Activated CD4-positive, alpha-beta T cell treated with anti-CD3 and anti-CD28 coated beads, Interleukin-2, amount 10 ng/mL, durations not matched to agents 7 days and 5 days (primary cell): ENCODE measurements at regions not wholly inside any gene's neighbourhood (a gene's known extent, or its start where the extent isn't known, plus 50 kb on each side); places are given as distances from the start of the nearest gene placed in this dataset.

Experiments
- CTCF ChIA-PET: fragments of 350-600 bp; sonication (Branson Sonifier 250); formaldehyde crosslinking; loops from one replicate; lab custom pipeline; 2021; ENCODE audit warnings: antibody characterized with exemption; lab: Charles Lee
- POLR2A ChIA-PET: fragments of 350-600 bp; sonication (Branson Sonifier 250); formaldehyde crosslinking; loops from one replicate; lab custom pipeline; 2021; ENCODE audit warnings: antibody characterized with exemption; lab: Charles Lee
- DNase-seq: peaks from one replicate; pipeline ENCODE4 v3.0.0-alpha.2; 2020
- H3K27ac Mint-ChIP-seq: one replicate; pipeline ENCODE4 v1.8.0; 2021; ENCODE audit warnings: mild to moderate bottlenecking, moderate library complexity, mixed read lengths
- H3K27me3 Mint-ChIP-seq: one replicate; pipeline ENCODE4 v1.8.0; 2021; ENCODE audit warnings: mixed read lengths
- H3K36me3 Mint-ChIP-seq: one replicate; pipeline ENCODE4 v1.8.0; 2021; ENCODE audit warnings: low read depth, mixed read lengths
- H3K4me1 Mint-ChIP-seq: one replicate; pipeline ENCODE4 v1.8.0; 2021; ENCODE audit warnings: mixed read lengths
- H3K4me3 Mint-ChIP-seq: one replicate; pipeline ENCODE4 v1.8.0; 2021; ENCODE audit warnings: mild to moderate bottlenecking, moderate library complexity, mixed read lengths
- H3K9me3 Mint-ChIP-seq: one replicate; pipeline ENCODE4 v1.8.0; 2021; ENCODE audit warnings: mixed read lengths

GRCh38 chr2:15728245-15728938, 136.7 kb downstream of the DDX1 start:
- H3K27ac Mint-ChIP-seq = no peak overlapping the region
- no peaks in the 10 kb centered on the region for H3K27me3 Mint-ChIP-seq
- ChIA-PET POLR2A (no interaction called here), CTCF (no interaction called here)
- no peak overlapping the region for H3K4me3 Mint-ChIP-seq
- no peaks in the 10 kb centered on the region for H3K4me1 Mint-ChIP-seq
- DNase-seq = no peak
- no peaks in the 10 kb centered on the region for H3K36me3 Mint-ChIP-seq
- H3K9me3 Mint-ChIP-seq = no peaks in the 10 kb centered on the region

GRCh38 chr2:15729001-15729400, 137.3 kb downstream of the DDX1 start:
- Mint-ChIP-seq H3K27me3 (no peaks in the 10 kb centered on the region), H3K4me1 (no peaks in the 10 kb centered on the region), H3K9me3 (no peaks in the 10 kb centered on the region), H3K36me3 (no peaks in the 10 kb centered on the region), H3K4me3 (no peak overlapping the region), H3K27ac (no peak overlapping the region)
- DNase-seq = no peak
- POLR2A ChIA-PET = no interaction called here
- CTCF ChIA-PET = no interaction called here

GRCh38 chr2:15729709-15730544, 138.3 kb downstream of the DDX1 start:
- Mint-ChIP-seq H3K4me1 (no peaks in the 10 kb centered on the region), H3K36me3 (no peaks in the 10 kb centered on the region), H3K4me3 (no peak overlapping the region), H3K27ac (no peak overlapping the region), H3K9me3 (no peaks in the 10 kb centered on the region), H3K27me3 (no peaks in the 10 kb centered on the region)
- DNase-seq = no peak
- CTCF ChIA-PET = no interaction called here
- POLR2A ChIA-PET = no interaction called here

- no peaks in the 10 kb centered on the region for H3K4me1 Mint-ChIP-seq
Observed at GRCh38 chr2:15730545-15731212, 139.0 kb downstream of the DDX1 start.

GRCh38 chr2:15731213-15731888, 139.7 kb downstream of the DDX1 start:
- DNase-seq = no peak
- no peaks in the 10 kb centered on the region for H3K9me3 Mint-ChIP-seq
- no peak overlapping the region for H3K27ac Mint-ChIP-seq
- no peak overlapping the region for H3K4me3 Mint-ChIP-seq
- no peaks in the 10 kb centered on the region for H3K27me3 Mint-ChIP-seq
- ChIA-PET CTCF (no interaction called here), POLR2A (no interaction called here)
- no peaks in the 10 kb centered on the region for H3K4me1 Mint-ChIP-seq
- no peaks in the 10 kb centered on the region for H3K36me3 Mint-ChIP-seq

More at GRCh38 chr2:15730545-15731212, 139.0 kb downstream of the DDX1 start:
- CTCF ChIA-PET = no interaction called here
- DNase-seq = no peak
- H3K4me3 Mint-ChIP-seq = no peak overlapping the region
- no peaks in the 10 kb centered on the region for H3K36me3 Mint-ChIP-seq
- POLR2A ChIA-PET = no interaction called here
- H3K9me3 Mint-ChIP-seq = no peaks in the 10 kb centered on the region
- H3K27ac Mint-ChIP-seq = no peak overlapping the region
- H3K27me3 Mint-ChIP-seq = no peaks in the 10 kb centered on the region

- H3K4me1 Mint-ChIP-seq = no peaks in the 10 kb centered on the region
- CTCF ChIA-PET = no interaction called here
Observed at GRCh38 chr2:15731889-15732271, 140.2 kb downstream of the DDX1 start.

GRCh38 chr2:15732341-15733077, 140.8 kb downstream of the DDX1 start:
- no peak for DNase-seq
- no peaks in the 10 kb centered on the region for H3K36me3 Mint-ChIP-seq
- H3K27ac Mint-ChIP-seq = no peak overlapping the region
- H3K4me3 Mint-ChIP-seq = no peak overlapping the region
- ChIA-PET POLR2A (no interaction called here), CTCF (no interaction called here)
- H3K9me3 Mint-ChIP-seq = no peaks in the 10 kb centered on the region
- no peaks in the 10 kb centered on the region for H3K4me1 Mint-ChIP-seq
- no peaks in the 10 kb centered on the region for H3K27me3 Mint-ChIP-seq

More at GRCh38 chr2:15731889-15732271, 140.2 kb downstream of the DDX1 start:
- POLR2A ChIA-PET = no interaction called here
- Mint-ChIP-seq H3K4me3 (no peak overlapping the region), H3K27ac (no peak overlapping the region), H3K9me3 (no peaks in the 10 kb centered on the region), H3K27me3 (no peaks in the 10 kb centered on the region), H3K36me3 (no peaks in the 10 kb centered on the region)
- DNase-seq = no peak

- H3K4me1 Mint-ChIP-seq = no peaks in the 10 kb centered on the region
- POLR2A ChIA-PET = no interaction called here
Observed at GRCh38 chr2:15733867-15734673, 142.4 kb downstream of the DDX1 start.

GRCh38 chr2:15734674-15735483, 143.2 kb downstream of the DDX1 start:
- Mint-ChIP-seq H3K27me3 (no peaks in the 10 kb centered on the region), H3K9me3 (no peaks in the 10 kb centered on the region), H3K4me1 (no peaks in the 10 kb centered on the region), H3K4me3 (no peak overlapping the region), H3K36me3 (no peaks in the 10 kb centered on the region), H3K27ac (no peak overlapping the region)
- ChIA-PET POLR2A (no interaction called here), CTCF (no interaction called here)
- DNase-seq = no peak

More at GRCh38 chr2:15733867-15734673, 142.4 kb downstream of the DDX1 start:
- Mint-ChIP-seq H3K27me3 (no peaks in the 10 kb centered on the region), H3K4me3 (no peak overlapping the region), H3K9me3 (no peaks in the 10 kb centered on the region), H3K27ac (no peak overlapping the region), H3K36me3 (no peaks in the 10 kb centered on the region)
- CTCF ChIA-PET = no interaction called here
- no peak for DNase-seq

- Mint-ChIP-seq H3K4me1 (no peaks in the 10 kb centered on the region), H3K27ac (no peak overlapping the region), H3K27me3 (peaks cover 3% of the 10 kb centered on the region), H3K36me3 (no peaks in the 10 kb centered on the region), H3K4me3 (no peak overlapping the region), H3K9me3 (no peaks in the 10 kb centered on the region)
- ChIA-PET CTCF (no interaction called here), POLR2A (no interaction called here)
- DNase-seq = no peak
Observed at GRCh38 chr2:15735484-15736326, 144.0 kb downstream of the DDX1 start.
